HG03103 (cell line): ENCODE measurements at regions not wholly inside any gene's neighbourhood (a gene's known extent, or its start where the extent isn't known, plus 50 kb on each side); places are given as distances from the start of the nearest gene placed in this dataset.
"Not testable (repeated sequence)": the region's sequence is repeated elsewhere in the genome, so short reads cannot be mapped to it uniquely, and the experiment has no call there.

Experiments used
- ATAC-seq: cut with Tn5 transposase; IDR thresholded peaks from one replicate; pipeline ENCODE4 v1.9.1; 2021; ENCODE audit warnings: low read depth; ENCODE audit not compliant: unreplicated experiment

- ATAC-seq = no peak
Observed at GRCh38 chr16:13448346-13448745, 471.6 kb upstream of the ERCC4 start.

GRCh38 chr16:13453325-13453724 lies 466.6 kb upstream of the ERCC4 start:
- ATAC-seq = no peak

GRCh38 chr16:13453938-13454553 lies 465.9 kb upstream of the ERCC4 start:
- no peak for ATAC-seq

GRCh38 chr16:13463619-13464018 lies 456.3 kb upstream of the ERCC4 start:
- no peak for ATAC-seq

GRCh38 chr16:13471036-13471435 lies 448.9 kb upstream of the ERCC4 start:
- ATAC-seq = no peak

GRCh38 chr16:13478991-13479390 lies 441.0 kb upstream of the ERCC4 start:
- no peak for ATAC-seq

- ATAC-seq = no peak
Observed at GRCh38 chr16:13479549-13479948, 440.4 kb upstream of the ERCC4 start.

GRCh38 chr16:13480801-13481200 lies 439.2 kb upstream of the ERCC4 start:
- no peak for ATAC-seq

- no peak for ATAC-seq
Observed at GRCh38 chr16:13483121-13483520, 436.8 kb upstream of the ERCC4 start.

- not testable (repeated sequence) for ATAC-seq
Observed at GRCh38 chr16:13489416-13489815, 430.5 kb upstream of the ERCC4 start.

- ATAC-seq = no peak
Observed at GRCh38 chr16:13492046-13492445, 427.9 kb upstream of the ERCC4 start.

- no peak for ATAC-seq
Observed at GRCh38 chr16:13503960-13504635, 415.9 kb upstream of the ERCC4 start.

- ATAC-seq = no peak
Observed at GRCh38 chr16:13507530-13507929, 412.4 kb upstream of the ERCC4 start.

GRCh38 chr16:13510425-13511151 lies 409.4 kb upstream of the ERCC4 start:
- ATAC-seq = no peak

- no peak for ATAC-seq
Observed at GRCh38 chr16:13517841-13518240, 402.1 kb upstream of the ERCC4 start.

GRCh38 chr16:13519871-13520270 lies 400.1 kb upstream of the ERCC4 start:
- ATAC-seq = no peak

- no peak for ATAC-seq
Observed at GRCh38 chr16:13521356-13521755, 398.6 kb upstream of the ERCC4 start.

- ATAC-seq = no peak
Observed at GRCh38 chr16:13527332-13527731, 392.6 kb upstream of the ERCC4 start.

GRCh38 chr16:13528691-13529090 lies 391.3 kb upstream of the ERCC4 start:
- ATAC-seq = no peak

GRCh38 chr16:13529193-13529982 lies 390.6 kb upstream of the ERCC4 start:
- ATAC-seq = no peak

- ATAC-seq = no peak
Observed at GRCh38 chr16:13540771-13541170, 379.2 kb upstream of the ERCC4 start.
